ENCODE measurements at regions not wholly inside any gene's neighbourhood (a gene's known extent, or its start where the extent isn't known, plus 50 kb on each side); places are given as distances from the start of the nearest gene placed in this dataset.

GRCh38 chr16:79543219-79543618, 57.3 kb downstream of the MAF start:
- 93 to 96% methylated on average over 8 of the region's 8 CpGs for whole genome bisulfite sequencing, 2 donors
- Histone ChIP-seq H3K4me3 (no peak overlapping the region), H3K27me3 (no peaks in the 10 kb centered on the region), H3K9me3 (no peaks in the 10 kb centered on the region), H3K36me3 (no peaks in the 10 kb centered on the region), H3K4me1 (no peaks in the 10 kb centered on the region), H3K27ac (no peak overlapping the region)
- DNase-seq (ENCODE audit: low spot score in 2 of 2) = no peak
- no peak for TF ChIP-seq EP300 (IDR thresholded peaks at IDR 0.05)
- TF ChIP-seq CTCF (IDR thresholded peaks at IDR 0.05) = no peak
- no peak for TF ChIP-seq POLR2A (IDR thresholded peaks at IDR 0.05)

GRCh38 chr16:79542237-79542774, 58.2 kb downstream of the MAF start:
- TF ChIP-seq POLR2A (IDR thresholded peaks at IDR 0.05) (no peak), EP300 (IDR thresholded peaks at IDR 0.05) (peak in 1 of 2 donors; percentile 66), CTCF (IDR thresholded peaks at IDR 0.05) (no peak)
- DNase-seq (ENCODE audit: low spot score in 2 of 2) = peak in 1 of 2 donors; percentile 34

GRCh38 chr16:79540825-79541595, 59.5 kb downstream of the MAF start:
- no peaks in the 10 kb centered on the region for H3K4me1 ChIP-seq
- no peaks in the 10 kb centered on the region for H3K27me3 ChIP-seq
- no peak overlapping the region for H3K4me3 ChIP-seq
- no peak for DNase-seq (ENCODE audit: low spot score in 2 of 2)
- no peaks in the 10 kb centered on the region for H3K9me3 ChIP-seq
- H3K27ac ChIP-seq = no peak overlapping the region
- WGBS, 2 donors = 95 to 97% methylated on average over 15 of the region's 15 CpGs
- no peak for TF ChIP-seq CTCF (IDR thresholded peaks at IDR 0.05)
- no peaks in the 10 kb centered on the region for H3K36me3 ChIP-seq

More at GRCh38 chr16:79542237-79542774, 58.2 kb downstream of the MAF start:
- Histone ChIP-seq H3K4me3 (no peak overlapping the region), H3K4me1 (no peaks in the 10 kb centered on the region), H3K27me3 (no peaks in the 10 kb centered on the region), H3K9me3 (no peaks in the 10 kb centered on the region), H3K27ac (peak overlapping the region in 1 of 4 donors; percentile 26), H3K36me3 (no peaks in the 10 kb centered on the region)
- WGBS, 2 donors = 60 to 79% methylated on average over 11 of the region's 11 CpGs

- no peaks in the 10 kb centered on the region for H3K9me3 ChIP-seq
- no peaks in the 10 kb centered on the region for H3K36me3 ChIP-seq
- no peaks in the 10 kb centered on the region for H3K4me1 ChIP-seq
- DNase-seq (ENCODE audit: low spot score in 2 of 2) = no peak
- TF ChIP-seq POLR2A (IDR thresholded peaks at IDR 0.05) = no peak
- no peak for TF ChIP-seq EP300 (IDR thresholded peaks at IDR 0.05)
- TF ChIP-seq CTCF (IDR thresholded peaks at IDR 0.05) = no peak
- no peak overlapping the region for H3K4me3 ChIP-seq
- 88 to 91% methylated on average over 6 of the region's 6 CpGs for WGBS, 2 donors
- no peaks in the 10 kb centered on the region for H3K27me3 ChIP-seq
- H3K27ac ChIP-seq = no peak overlapping the region
Measured at GRCh38 chr16:79537584-79537983, 63.0 kb downstream of the MAF start.

GRCh38 chr16:79536958-79537357, 63.6 kb downstream of the MAF start:
- DNase-seq (ENCODE audit: low spot score in 2 of 2) = no peak
- no peak overlapping the region for H3K4me3 ChIP-seq
- H3K4me1 ChIP-seq = no peaks in the 10 kb centered on the region
- H3K27ac ChIP-seq = no peak overlapping the region
- H3K9me3 ChIP-seq = no peaks in the 10 kb centered on the region
- no peak for TF ChIP-seq EP300 (IDR thresholded peaks at IDR 0.05)
- TF ChIP-seq POLR2A (IDR thresholded peaks at IDR 0.05) = no peak
- TF ChIP-seq CTCF (IDR thresholded peaks at IDR 0.05) = no peak
- H3K36me3 ChIP-seq = no peaks in the 10 kb centered on the region
- H3K27me3 ChIP-seq = no peaks in the 10 kb centered on the region
- 74 to 82% methylated on average over 4 of the region's 4 CpGs for whole genome bisulfite sequencing, 2 donors

Data from tibial nerve (tissue), 4 donors.